ENCODE measurements at regions not wholly inside any gene's neighbourhood (a gene's known extent, or its start where the extent isn't known, plus 50 kb on each side); places are given as distances from the start of the nearest gene placed in this dataset.

DNA sequence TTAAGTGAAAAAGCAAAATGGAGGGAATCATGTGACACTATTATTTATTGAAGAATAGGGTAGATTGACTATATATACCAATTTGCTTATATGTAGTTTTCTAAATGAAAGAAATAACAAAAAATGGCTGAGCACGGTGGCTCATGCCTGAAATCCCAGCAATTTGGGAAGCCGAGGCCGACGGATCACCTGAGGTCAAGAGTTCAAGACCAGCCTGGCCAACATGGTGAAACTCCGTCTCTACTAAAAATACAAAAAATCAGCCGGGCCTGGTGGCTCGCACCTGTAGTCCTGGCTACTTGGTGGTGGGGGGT, 59.3 kb upstream of the MYCN start:
- TF ChIP-seq, protein P1, sequence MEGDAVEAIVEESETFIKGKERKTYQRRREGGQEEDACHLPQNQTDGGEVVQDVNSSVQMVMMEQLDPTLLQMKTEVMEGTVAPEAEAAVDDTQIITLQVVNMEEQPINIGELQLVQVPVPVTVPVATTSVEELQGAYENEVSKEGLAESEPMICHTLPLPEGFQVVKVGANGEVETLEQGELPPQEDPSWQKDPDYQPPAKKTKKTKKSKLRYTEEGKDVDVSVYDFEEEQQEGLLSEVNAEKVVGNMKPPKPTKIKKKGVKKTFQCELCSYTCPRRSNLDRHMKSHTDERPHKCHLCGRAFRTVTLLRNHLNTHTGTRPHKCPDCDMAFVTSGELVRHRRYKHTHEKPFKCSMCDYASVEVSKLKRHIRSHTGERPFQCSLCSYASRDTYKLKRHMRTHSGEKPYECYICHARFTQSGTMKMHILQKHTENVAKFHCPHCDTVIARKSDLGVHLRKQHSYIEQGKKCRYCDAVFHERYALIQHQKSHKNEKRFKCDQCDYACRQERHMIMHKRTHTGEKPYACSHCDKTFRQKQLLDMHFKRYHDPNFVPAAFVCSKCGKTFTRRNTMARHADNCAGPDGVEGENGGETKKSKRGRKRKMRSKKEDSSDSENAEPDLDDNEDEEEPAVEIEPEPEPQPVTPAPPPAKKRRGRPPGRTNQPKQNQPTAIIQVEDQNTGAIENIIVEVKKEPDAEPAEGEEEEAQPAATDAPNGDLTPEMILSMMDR (IDR thresholded peaks at IDR 0.05) = no peak

DNA sequence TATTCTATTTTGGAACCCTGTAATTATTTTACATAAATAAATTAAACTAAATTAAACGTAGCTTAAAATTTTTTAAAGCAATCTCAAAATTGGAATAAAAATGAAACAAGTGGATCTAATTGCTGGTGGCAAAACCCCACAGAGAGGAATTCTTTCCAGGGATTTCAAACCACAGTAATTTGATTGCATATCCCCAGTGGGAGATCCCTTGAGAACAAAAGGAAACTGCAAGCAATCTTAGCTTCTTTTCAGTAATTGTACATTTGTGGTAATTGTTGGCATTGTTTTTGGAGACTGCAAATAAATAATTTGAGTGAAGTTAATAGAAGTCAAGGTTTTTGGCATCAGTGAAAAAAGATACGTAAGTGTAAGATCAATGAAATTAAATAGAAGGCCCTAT, 58.7 kb upstream of the MYCN start:
- no peak overlapping the region for H3K27ac ChIP-seq (ENCODE audit: low read depth in 1 of 2, low read length in 2 of 2)
- no peaks in the 10 kb centered on the region for H3K4me1 ChIP-seq (ENCODE audit: insufficient read depth, low read length)
- no peaks in the 10 kb centered on the region for H3K9me3 ChIP-seq (ENCODE audit: control insufficient read depth in 1 of 2, insufficient read depth in 1 of 2, low read length in 2 of 2)
- intact Hi-C loops (cut with DNase I, micrococcal nuclease) = no loop called here
- Mint-ChIP-seq H3K4me1 (ENCODE audit: low read depth) (no peaks in the 10 kb centered on the region), H3K4me3 (no peak overlapping the region), H3K9me3 (peaks cover 2% of the 10 kb centered on the region), H3K27me3 (peaks cover 4% of the 10 kb centered on the region), H3K36me3 (ENCODE audit: low read depth) (no peaks in the 10 kb centered on the region), H3K27ac (no peak overlapping the region)
- POLR2A ChIA-PET = no interaction called here
- ATAC-seq (ENCODE audit: poor library complexity) (no peak), DNase-seq (no peak)
- no peaks in the 10 kb centered on the region for H3K36me3 ChIP-seq (ENCODE audit: insufficient read depth, low read length)
- no peak overlapping the region for H3K4me3 ChIP-seq (ENCODE audit: low read length)
- H3K27me3 ChIP-seq (ENCODE audit: control insufficient read depth in 1 of 2, insufficient read depth in 2 of 2, low read length in 2 of 2) = no peaks in the 10 kb centered on the region
- CTCF ChIA-PET = no interaction called here
- TF ChIP-seq, protein P1 (IDR thresholded peaks at IDR 0.05) = no peak

More for the DNA sequence above, 59.3 kb upstream of the MYCN start:
- DNase-seq (no peak), ATAC-seq (ENCODE audit: poor library complexity) (no peak)
- Mint-ChIP-seq H3K27ac (no peak overlapping the region), H3K4me1 (ENCODE audit: low read depth) (no peaks in the 10 kb centered on the region), H3K27me3 (peaks cover 4% of the 10 kb centered on the region), H3K9me3 (peaks cover 4% of the 10 kb centered on the region), H3K4me3 (no peak overlapping the region), H3K36me3 (ENCODE audit: low read depth) (no peaks in the 10 kb centered on the region)
- Histone ChIP-seq H3K27me3 (ENCODE audit: control insufficient read depth in 1 of 2, insufficient read depth in 2 of 2, low read length in 2 of 2) (no peaks in the 10 kb centered on the region), H3K9me3 (ENCODE audit: control insufficient read depth in 1 of 2, insufficient read depth in 1 of 2, low read length in 2 of 2) (no peaks in the 10 kb centered on the region), H3K27ac (ENCODE audit: low read depth in 1 of 2, low read length in 2 of 2) (no peak overlapping the region), H3K4me3 (ENCODE audit: low read length) (no peak overlapping the region), H3K4me1 (ENCODE audit: insufficient read depth, low read length) (no peaks in the 10 kb centered on the region), H3K36me3 (ENCODE audit: insufficient read depth, low read length) (no peaks in the 10 kb centered on the region)
- ChIA-PET POLR2A (interaction anchor here (1.1 kb wide), 1 partner anchor 21 kb away, joined by 3 read pairs; no protein-coding TSS in a partner anchor), CTCF (no interaction called here)
- intact Hi-C loops (cut with DNase I, micrococcal nuclease) = no loop called here

GRCh38 chr2:15882761-15883497, 57.4 kb upstream of the MYCN start:
- no peaks in the 10 kb centered on the region for H3K36me3 ChIP-seq (ENCODE audit: insufficient read depth, low read length)
- intact Hi-C loops (cut with DNase I, micrococcal nuclease) = no loop called here
- no peaks in the 10 kb centered on the region for H3K27me3 ChIP-seq (ENCODE audit: control insufficient read depth in 1 of 2, insufficient read depth in 2 of 2, low read length in 2 of 2)
- no peak overlapping the region for H3K4me3 Mint-ChIP-seq
- no peak overlapping the region for H3K4me3 ChIP-seq (ENCODE audit: low read length)
- no peaks in the 10 kb centered on the region for H3K9me3 Mint-ChIP-seq
- H3K4me1 ChIP-seq (ENCODE audit: insufficient read depth, low read length) = no peaks in the 10 kb centered on the region
- POLR2A ChIA-PET = interaction anchor here (0.6 to 0.7 kb wide), 2 partner anchors 38 to 1211 kb away, joined by 3 read pairs; no protein-coding TSS in a partner anchor
- CTCF ChIA-PET = no interaction called here
- no peaks in the 10 kb centered on the region for H3K4me1 Mint-ChIP-seq (ENCODE audit: low read depth)
- peaks cover 4% of the 10 kb centered on the region for H3K27me3 Mint-ChIP-seq
- no peak overlapping the region for H3K27ac ChIP-seq (ENCODE audit: low read depth in 1 of 2, low read length in 2 of 2)
- TF ChIP-seq, protein P1 (IDR thresholded peaks at IDR 0.05) = no peak
- no peaks in the 10 kb centered on the region for H3K9me3 ChIP-seq (ENCODE audit: control insufficient read depth in 1 of 2, insufficient read depth in 1 of 2, low read length in 2 of 2)
- H3K27ac Mint-ChIP-seq = no peak overlapping the region
- ATAC-seq (ENCODE audit: poor library complexity) = no peak
- DNase-seq = no peak
- no peaks in the 10 kb centered on the region for H3K36me3 Mint-ChIP-seq (ENCODE audit: low read depth)
